ENCODE measurements at regions not wholly inside any gene's neighbourhood (a gene's known extent, or its start where the extent isn't known, plus 50 kb on each side); places are given as distances from the start of the nearest gene placed in this dataset.

DNA sequence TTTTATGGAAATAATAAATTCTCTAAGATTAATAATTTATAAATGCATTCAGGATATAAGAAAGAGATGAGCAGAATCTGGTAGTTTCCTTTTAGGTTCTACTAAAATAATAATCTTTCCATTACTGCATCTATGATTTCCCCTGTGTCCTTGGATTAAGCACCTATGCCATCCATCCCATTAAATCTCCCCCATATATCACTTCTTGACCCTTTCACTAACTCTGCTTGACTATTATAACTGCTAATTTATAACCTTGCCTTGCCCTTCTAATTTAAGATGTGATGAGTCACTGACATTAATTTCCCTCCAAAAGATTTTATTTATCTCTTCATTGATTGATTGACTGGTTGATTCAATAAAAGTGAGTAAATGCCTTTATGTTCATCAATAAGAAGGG, 348.3 kb upstream of the LRATD1 start (continued):
- TF ChIP-seq, protein P1, sequence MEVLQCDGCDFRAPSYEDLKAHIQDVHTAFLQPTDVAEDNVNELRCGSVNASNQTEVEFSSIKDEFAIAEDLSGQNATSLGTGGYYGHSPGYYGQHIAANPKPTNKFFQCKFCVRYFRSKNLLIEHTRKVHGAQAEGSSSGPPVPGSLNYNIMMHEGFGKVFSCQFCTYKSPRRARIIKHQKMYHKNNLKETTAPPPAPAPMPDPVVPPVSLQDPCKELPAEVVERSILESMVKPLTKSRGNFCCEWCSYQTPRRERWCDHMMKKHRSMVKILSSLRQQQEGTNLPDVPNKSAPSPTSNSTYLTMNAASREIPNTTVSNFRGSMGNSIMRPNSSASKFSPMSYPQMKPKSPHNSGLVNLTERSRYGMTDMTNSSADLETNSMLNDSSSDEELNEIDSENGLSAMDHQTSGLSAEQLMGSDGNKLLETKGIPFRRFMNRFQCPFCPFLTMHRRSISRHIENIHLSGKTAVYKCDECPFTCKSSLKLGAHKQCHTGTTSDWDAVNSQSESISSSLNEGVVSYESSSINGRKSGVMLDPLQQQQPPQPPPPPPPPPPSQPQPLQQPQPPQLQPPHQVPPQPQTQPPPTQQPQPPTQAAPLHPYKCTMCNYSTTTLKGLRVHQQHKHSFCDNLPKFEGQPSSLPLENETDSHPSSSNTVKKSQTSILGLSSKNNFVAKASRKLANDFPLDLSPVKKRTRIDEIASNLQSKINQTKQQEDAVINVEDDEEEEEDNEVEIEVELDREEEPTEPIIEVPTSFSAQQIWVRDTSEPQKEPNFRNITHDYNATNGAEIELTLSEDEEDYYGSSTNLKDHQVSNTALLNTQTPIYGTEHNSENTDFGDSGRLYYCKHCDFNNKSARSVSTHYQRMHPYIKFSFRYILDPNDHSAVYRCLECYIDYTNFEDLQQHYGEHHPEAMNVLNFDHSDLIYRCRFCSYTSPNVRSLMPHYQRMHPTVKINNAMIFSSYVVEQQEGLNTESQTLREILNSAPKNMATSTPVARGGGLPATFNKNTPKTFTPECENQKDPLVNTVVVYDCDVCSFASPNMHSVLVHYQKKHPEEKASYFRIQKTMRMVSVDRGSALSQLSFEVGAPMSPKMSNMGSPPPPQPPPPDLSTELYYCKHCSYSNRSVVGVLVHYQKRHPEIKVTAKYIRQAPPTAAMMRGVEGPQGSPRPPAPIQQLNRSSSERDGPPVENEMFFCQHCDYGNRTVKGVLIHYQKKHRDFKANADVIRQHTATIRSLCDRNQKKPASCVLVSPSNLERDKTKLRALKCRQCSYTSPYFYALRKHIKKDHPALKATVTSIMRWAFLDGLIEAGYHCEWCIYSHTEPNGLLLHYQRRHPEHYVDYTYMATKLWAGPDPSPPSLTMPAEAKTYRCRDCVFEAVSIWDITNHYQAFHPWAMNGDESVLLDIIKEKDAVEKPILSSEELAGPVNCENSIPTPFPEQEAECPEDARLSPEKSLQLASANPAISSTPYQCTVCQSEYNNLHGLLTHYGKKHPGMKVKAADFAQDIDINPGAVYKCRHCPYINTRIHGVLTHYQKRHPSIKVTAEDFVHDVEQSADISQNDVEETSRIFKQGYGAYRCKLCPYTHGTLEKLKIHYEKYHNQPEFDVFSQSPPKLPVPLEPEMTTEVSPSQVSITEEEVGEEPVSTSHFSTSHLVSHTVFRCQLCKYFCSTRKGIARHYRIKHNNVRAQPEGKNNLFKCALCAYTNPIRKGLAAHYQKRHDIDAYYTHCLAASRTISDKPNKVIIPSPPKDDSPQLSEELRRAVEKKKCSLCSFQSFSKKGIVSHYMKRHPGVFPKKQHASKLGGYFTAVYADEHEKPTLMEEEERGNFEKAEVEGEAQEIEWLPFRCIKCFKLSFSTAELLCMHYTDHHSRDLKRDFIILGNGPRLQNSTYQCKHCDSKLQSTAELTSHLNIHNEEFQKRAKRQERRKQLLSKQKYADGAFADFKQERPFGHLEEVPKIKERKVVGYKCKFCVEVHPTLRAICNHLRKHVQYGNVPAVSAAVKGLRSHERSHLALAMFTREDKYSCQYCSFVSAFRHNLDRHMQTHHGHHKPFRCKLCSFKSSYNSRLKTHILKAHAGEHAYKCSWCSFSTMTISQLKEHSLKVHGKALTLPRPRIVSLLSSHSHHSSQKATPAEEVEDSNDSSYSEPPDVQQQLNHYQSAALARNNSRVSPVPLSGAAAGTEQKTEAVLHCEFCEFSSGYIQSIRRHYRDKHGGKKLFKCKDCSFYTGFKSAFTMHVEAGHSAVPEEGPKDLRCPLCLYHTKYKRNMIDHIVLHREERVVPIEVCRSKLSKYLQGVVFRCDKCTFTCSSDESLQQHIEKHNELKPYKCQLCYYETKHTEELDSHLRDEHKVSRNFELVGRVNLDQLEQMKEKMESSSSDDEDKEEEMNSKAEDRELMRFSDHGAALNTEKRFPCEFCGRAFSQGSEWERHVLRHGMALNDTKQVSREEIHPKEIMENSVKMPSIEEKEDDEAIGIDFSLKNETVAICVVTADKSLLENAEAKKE (CRISPR knock-in tag; IDR thresholded peaks at IDR 0.05): no peak
- TF ChIP-seq EZH2 (IDR thresholded peaks at IDR 0.05; ENCODE audit: low read depth, unreplicated experiment) (no peak), STAT1 (IDR thresholded peaks at IDR 0.05; ENCODE audit: unreplicated experiment) (no peak), NANOG (IDR thresholded peaks at IDR 0.05; ENCODE audit: borderline replicate concordance) (no peak), ZNF114 (CRISPR knock-in tag; IDR thresholded peaks at IDR 0.05) (no peak), EZH2phosphoT487 (IDR thresholded peaks at IDR 0.05; ENCODE audit: unreplicated experiment) (no peak), ZNF331 (CRISPR knock-in tag; IDR thresholded peaks at IDR 0.05; ENCODE audit: low read depth) (no peak), POLR2AphosphoS5 (IDR thresholded peaks at IDR 0.05; ENCODE audit: low read depth) (no peak), CREB1 (CRISPR knock-in tag; IDR thresholded peaks at IDR 0.05; ENCODE audit: low read depth) (no peak)
- TF ChIP-seq, protein P2, sequence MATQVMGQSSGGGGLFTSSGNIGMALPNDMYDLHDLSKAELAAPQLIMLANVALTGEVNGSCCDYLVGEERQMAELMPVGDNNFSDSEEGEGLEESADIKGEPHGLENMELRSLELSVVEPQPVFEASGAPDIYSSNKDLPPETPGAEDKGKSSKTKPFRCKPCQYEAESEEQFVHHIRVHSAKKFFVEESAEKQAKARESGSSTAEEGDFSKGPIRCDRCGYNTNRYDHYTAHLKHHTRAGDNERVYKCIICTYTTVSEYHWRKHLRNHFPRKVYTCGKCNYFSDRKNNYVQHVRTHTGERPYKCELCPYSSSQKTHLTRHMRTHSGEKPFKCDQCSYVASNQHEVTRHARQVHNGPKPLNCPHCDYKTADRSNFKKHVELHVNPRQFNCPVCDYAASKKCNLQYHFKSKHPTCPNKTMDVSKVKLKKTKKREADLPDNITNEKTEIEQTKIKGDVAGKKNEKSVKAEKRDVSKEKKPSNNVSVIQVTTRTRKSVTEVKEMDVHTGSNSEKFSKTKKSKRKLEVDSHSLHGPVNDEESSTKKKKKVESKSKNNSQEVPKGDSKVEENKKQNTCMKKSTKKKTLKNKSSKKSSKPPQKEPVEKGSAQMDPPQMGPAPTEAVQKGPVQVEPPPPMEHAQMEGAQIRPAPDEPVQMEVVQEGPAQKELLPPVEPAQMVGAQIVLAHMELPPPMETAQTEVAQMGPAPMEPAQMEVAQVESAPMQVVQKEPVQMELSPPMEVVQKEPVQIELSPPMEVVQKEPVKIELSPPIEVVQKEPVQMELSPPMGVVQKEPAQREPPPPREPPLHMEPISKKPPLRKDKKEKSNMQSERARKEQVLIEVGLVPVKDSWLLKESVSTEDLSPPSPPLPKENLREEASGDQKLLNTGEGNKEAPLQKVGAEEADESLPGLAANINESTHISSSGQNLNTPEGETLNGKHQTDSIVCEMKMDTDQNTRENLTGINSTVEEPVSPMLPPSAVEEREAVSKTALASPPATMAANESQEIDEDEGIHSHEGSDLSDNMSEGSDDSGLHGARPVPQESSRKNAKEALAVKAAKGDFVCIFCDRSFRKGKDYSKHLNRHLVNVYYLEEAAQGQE (IDR thresholded peaks at IDR 0.05; ENCODE audit: unreplicated experiment): no peak
- TF ChIP-seq, protein P3, sequence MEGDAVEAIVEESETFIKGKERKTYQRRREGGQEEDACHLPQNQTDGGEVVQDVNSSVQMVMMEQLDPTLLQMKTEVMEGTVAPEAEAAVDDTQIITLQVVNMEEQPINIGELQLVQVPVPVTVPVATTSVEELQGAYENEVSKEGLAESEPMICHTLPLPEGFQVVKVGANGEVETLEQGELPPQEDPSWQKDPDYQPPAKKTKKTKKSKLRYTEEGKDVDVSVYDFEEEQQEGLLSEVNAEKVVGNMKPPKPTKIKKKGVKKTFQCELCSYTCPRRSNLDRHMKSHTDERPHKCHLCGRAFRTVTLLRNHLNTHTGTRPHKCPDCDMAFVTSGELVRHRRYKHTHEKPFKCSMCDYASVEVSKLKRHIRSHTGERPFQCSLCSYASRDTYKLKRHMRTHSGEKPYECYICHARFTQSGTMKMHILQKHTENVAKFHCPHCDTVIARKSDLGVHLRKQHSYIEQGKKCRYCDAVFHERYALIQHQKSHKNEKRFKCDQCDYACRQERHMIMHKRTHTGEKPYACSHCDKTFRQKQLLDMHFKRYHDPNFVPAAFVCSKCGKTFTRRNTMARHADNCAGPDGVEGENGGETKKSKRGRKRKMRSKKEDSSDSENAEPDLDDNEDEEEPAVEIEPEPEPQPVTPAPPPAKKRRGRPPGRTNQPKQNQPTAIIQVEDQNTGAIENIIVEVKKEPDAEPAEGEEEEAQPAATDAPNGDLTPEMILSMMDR (conservative IDR thresholded peaks at IDR 0.05; ENCODE audit: low read depth in 2 of 2): no peak
